Osteoblast (primary cell): ENCODE measurements at regions not wholly inside any gene's neighbourhood (a gene's known extent, or its start where the extent isn't known, plus 50 kb on each side); places are given as distances from the start of the nearest gene placed in this dataset.

Source experiments
- DNase-seq: peaks from one replicate; pipeline ENCODE4 v3.0.0; 2011; ENCODE audit warnings: low spot score, mixed read lengths; ENCODE audit not compliant: insufficient read length; ENCODE audit errors: missing footprints
- H2AFZ ChIP-seq: 2 replicates; pipeline ENCODE4 v1.6.0; 2011; ENCODE audit warnings: mild to moderate bottlenecking, low read length
- H3K27ac ChIP-seq: 2 replicates; pipeline ENCODE4 v1.5.1; 2011; ENCODE audit warnings: mild to moderate bottlenecking, low read depth, low read length, moderate library complexity
- H3K27me3 ChIP-seq: 2 replicates; pipeline ENCODE4 v1.6.0; 2012; ENCODE audit warnings: mild to moderate bottlenecking, control low read depth, inconsistent platforms, low read length, moderate library complexity; ENCODE audit not compliant: insufficient read depth
- H3K36me3 ChIP-seq: 2 replicates; pipeline ENCODE4 v1.5.1; 2011; ENCODE audit warnings: mild to moderate bottlenecking, low read length, control low read depth, moderate library complexity; ENCODE audit not compliant: insufficient read depth
- H3K4me1 ChIP-seq: 2 replicates; pipeline ENCODE4 v1.5.1; 2011; ENCODE audit warnings: mild to moderate bottlenecking, low read length, control low read depth, moderate library complexity; ENCODE audit not compliant: insufficient read depth
- H3K4me2 ChIP-seq: 2 replicates; pipeline ENCODE4 v1.6.0; 2011; ENCODE audit warnings: mild to moderate bottlenecking, low read length; ENCODE audit not compliant: insufficient read depth
- H3K4me3 ChIP-seq: fragments of 200-600 bp; sonication (generic); 3 replicates; pipeline ENCODE4 v1.5.1; 2012; ENCODE audit warnings: mild to moderate bottlenecking, low read length, inconsistent platforms; ENCODE audit not compliant: insufficient read depth
- H3K79me2 ChIP-seq: 2 replicates; pipeline ENCODE4 v1.6.0; 2012; ENCODE audit warnings: mild to moderate bottlenecking, low read length, control low read depth, inconsistent platforms; ENCODE audit not compliant: insufficient read depth
- H3K9me3 ChIP-seq: 2 replicates; pipeline ENCODE4 v1.5.1; 2011; ENCODE audit warnings: low read depth, low read length, control low read depth
- H4K20me1 ChIP-seq: 2 replicates; pipeline ENCODE4 v1.6.0; 2012; ENCODE audit warnings: mild to moderate bottlenecking, low read length, control low read depth; ENCODE audit not compliant: insufficient read depth
- TF ChIP-seq, protein P1 (sequence below): IDR thresholded peaks from 2 replicates; pipeline ENCODE4 v1.5.1; 2011; ENCODE audit warnings: mild to moderate bottlenecking, low read depth, low read length, moderate library complexity; ENCODE audit errors: extremely low read depth

DNA sequence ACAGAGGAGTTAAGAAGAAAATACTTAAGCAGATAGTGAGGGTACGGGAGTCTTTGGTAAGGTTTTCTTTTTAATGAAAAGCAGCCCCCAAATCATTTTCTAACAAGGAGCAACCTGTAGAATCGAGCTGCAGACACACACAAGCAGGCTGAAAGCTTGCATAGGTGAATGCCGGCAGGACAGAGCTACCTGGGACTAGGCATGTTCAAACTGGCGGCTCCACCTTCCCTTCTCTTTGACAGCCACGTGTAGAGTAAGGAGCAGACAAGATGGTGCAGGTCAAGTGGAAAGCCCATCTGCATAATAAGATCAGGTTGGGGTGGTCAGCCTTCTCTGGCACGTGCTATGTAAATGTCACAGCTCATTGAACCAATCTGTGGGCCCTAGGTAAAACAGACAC is 1292.4 kb downstream of the EPHA7 start:
- Histone ChIP-seq H3K27me3 (no peaks in the 10 kb centered on the region), H2AFZ (no peak overlapping the region), H3K4me2 (no peak overlapping the region), H3K27ac (no peak overlapping the region), H3K9me3 (no peaks in the 10 kb centered on the region), H3K36me3 (no peaks in the 10 kb centered on the region), H3K4me3 (no peak overlapping the region), H3K79me2 (no peaks in the 10 kb centered on the region), H4K20me1 (no peaks in the 10 kb centered on the region), H3K4me1 (no peaks in the 10 kb centered on the region)
- TF ChIP-seq, protein P1, sequence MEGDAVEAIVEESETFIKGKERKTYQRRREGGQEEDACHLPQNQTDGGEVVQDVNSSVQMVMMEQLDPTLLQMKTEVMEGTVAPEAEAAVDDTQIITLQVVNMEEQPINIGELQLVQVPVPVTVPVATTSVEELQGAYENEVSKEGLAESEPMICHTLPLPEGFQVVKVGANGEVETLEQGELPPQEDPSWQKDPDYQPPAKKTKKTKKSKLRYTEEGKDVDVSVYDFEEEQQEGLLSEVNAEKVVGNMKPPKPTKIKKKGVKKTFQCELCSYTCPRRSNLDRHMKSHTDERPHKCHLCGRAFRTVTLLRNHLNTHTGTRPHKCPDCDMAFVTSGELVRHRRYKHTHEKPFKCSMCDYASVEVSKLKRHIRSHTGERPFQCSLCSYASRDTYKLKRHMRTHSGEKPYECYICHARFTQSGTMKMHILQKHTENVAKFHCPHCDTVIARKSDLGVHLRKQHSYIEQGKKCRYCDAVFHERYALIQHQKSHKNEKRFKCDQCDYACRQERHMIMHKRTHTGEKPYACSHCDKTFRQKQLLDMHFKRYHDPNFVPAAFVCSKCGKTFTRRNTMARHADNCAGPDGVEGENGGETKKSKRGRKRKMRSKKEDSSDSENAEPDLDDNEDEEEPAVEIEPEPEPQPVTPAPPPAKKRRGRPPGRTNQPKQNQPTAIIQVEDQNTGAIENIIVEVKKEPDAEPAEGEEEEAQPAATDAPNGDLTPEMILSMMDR: no peak
- no peak for DNase-seq

DNA sequence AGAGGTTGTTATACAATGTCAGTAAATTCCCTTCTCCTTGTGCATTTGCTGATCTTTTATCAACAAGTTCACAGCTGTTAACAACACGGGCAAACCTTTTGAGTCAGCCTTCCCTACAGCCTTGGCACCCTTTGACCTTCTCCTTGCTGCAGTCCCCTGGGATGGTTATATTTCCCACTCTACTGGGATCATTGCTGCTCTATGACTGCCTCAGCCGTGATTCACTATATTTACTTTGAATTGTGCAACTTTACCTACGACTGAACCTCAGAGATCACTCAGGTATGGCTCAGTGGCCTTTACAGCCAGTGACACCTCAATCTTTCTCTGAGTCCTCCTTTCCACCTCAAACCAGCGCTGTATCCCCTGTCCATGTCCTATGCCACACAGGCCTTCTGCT is 1293.3 kb downstream of the EPHA7 start:
- Histone ChIP-seq H3K27me3 (no peaks in the 10 kb centered on the region), H3K9me3 (no peaks in the 10 kb centered on the region), H3K4me1 (no peaks in the 10 kb centered on the region), H3K36me3 (no peaks in the 10 kb centered on the region), H2AFZ (no peak overlapping the region), H3K4me3 (no peak overlapping the region), H3K27ac (no peak overlapping the region), H3K79me2 (no peaks in the 10 kb centered on the region), H3K4me2 (no peak overlapping the region), H4K20me1 (no peaks in the 10 kb centered on the region)
- TF ChIP-seq, protein P1: no peak
- no peak for DNase-seq

DNA sequence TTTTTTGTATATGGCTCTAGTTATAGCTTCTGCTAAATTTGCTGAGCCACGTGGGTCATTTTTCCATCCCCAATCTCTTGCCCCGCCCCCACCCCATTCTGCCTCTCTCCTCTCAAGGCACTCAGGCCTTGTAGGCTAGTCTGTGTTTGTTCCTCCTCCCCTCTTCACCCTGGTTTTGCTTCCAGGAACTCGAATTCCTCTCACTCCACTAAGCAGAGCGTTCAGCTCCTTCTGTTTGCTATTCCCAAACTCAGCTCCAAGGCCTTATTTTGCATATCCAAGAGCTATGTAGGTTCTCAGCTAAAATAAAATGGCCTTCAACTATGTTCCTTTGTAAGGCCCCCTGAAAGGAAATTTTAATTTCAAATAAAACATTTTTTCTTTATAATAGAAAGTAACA is 1293.7 kb downstream of the EPHA7 start:
- H3K27ac ChIP-seq: no peak overlapping the region
- H2AFZ ChIP-seq: no peak overlapping the region
- no peaks in the 10 kb centered on the region for H3K9me3 ChIP-seq
- TF ChIP-seq, protein P1: no peak
- no peaks in the 10 kb centered on the region for H4K20me1 ChIP-seq
- H3K27me3 ChIP-seq: no peaks in the 10 kb centered on the region
- H3K79me2 ChIP-seq: no peaks in the 10 kb centered on the region
- no peaks in the 10 kb centered on the region for H3K4me1 ChIP-seq
- H3K4me3 ChIP-seq: no peak overlapping the region
- no peak for DNase-seq
- H3K36me3 ChIP-seq: no peaks in the 10 kb centered on the region
- H3K4me2 ChIP-seq: no peak overlapping the region

DNA sequence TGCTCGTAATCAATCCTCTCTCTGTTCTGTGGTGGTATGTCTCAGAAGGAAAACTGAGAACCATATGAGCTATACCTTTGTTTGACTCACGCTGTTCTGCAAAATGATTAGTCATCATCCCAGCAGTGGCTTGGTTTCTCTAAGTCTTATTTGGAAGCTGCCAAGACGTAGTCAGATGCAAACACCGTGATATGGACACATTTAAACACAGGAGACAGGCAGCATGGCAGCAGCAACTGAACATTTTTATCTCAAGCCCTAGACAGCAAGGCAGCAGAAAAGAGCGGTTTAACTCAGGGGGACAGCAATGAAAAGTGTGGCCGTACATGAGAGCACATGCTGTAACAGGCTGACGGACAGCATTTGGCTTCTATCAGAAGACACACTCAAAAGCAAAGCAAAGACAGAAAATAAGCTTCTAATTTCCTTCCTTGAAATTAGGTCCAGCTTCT is 1295.1 kb downstream of the EPHA7 start:
- Histone ChIP-seq H3K9me3 (no peaks in the 10 kb centered on the region), H3K4me2 (no peak overlapping the region), H3K36me3 (no peaks in the 10 kb centered on the region), H3K4me3 (no peak overlapping the region), H3K79me2 (no peaks in the 10 kb centered on the region), H4K20me1 (no peaks in the 10 kb centered on the region), H3K27ac (no peak overlapping the region), H2AFZ (no peak overlapping the region), H3K27me3 (no peaks in the 10 kb centered on the region), H3K4me1 (no peaks in the 10 kb centered on the region)
- no peak for DNase-seq
- TF ChIP-seq, protein P1: no peak
